ENCODE measurements at regions not wholly inside any gene's neighbourhood (a gene's known extent, or its start where the extent isn't known, plus 50 kb on each side); places are given as distances from the start of the nearest gene placed in this dataset.

GRCh38 chr18:2485983-2486382, 85.3 kb downstream of the METTL4 start:
- TF ChIP-seq GATA3 (IDR thresholded peaks at IDR 0.05; ENCODE audit: low read depth, low read length), result no peak
- TF ChIP-seq GATA2 (IDR thresholded peaks at IDR 0.05; ENCODE audit: low read depth, low read length), result no peak
